ENCODE measurements at regions not wholly inside any gene's neighbourhood (a gene's known extent, or its start where the extent isn't known, plus 50 kb on each side); places are given as distances from the start of the nearest gene placed in this dataset.
A peak's percentile ranks its signal among the peaks of the same experiment; 100 is the strongest.

DNA sequence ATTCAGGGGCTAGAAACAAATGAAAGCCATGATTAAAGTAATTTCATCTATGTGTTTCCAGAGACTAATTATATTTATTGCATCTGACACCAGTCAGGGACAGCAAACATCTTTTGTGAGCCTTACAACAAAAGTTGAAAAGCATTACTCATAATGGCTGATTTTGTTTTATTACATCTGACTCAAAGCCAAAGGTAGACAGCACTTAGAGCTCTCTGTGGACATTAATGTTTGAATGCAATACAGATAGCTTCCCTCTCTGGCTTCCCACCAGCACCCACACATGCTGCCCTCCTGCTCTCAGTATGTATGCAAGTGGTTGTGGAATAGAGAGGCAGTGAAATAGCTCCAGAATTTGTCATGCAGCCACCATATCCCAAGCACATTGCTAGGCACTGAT lies 198.7 kb downstream of the SETD4 start:
- TF ChIP-seq, protein P1, sequence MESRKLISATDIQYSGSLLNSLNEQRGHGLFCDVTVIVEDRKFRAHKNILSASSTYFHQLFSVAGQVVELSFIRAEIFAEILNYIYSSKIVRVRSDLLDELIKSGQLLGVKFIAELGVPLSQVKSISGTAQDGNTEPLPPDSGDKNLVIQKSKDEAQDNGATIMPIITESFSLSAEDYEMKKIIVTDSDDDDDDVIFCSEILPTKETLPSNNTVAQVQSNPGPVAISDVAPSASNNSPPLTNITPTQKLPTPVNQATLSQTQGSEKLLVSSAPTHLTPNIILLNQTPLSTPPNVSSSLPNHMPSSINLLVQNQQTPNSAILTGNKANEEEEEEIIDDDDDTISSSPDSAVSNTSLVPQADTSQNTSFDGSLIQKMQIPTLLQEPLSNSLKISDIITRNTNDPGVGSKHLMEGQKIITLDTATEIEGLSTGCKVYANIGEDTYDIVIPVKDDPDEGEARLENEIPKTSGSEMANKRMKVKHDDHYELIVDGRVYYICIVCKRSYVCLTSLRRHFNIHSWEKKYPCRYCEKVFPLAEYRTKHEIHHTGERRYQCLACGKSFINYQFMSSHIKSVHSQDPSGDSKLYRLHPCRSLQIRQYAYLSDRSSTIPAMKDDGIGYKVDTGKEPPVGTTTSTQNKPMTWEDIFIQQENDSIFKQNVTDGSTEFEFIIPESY (IDR thresholded peaks at IDR 0.05; ENCODE audit: borderline replicate concordance, low read depth), result no peak
- TF ChIP-seq, protein P2, sequence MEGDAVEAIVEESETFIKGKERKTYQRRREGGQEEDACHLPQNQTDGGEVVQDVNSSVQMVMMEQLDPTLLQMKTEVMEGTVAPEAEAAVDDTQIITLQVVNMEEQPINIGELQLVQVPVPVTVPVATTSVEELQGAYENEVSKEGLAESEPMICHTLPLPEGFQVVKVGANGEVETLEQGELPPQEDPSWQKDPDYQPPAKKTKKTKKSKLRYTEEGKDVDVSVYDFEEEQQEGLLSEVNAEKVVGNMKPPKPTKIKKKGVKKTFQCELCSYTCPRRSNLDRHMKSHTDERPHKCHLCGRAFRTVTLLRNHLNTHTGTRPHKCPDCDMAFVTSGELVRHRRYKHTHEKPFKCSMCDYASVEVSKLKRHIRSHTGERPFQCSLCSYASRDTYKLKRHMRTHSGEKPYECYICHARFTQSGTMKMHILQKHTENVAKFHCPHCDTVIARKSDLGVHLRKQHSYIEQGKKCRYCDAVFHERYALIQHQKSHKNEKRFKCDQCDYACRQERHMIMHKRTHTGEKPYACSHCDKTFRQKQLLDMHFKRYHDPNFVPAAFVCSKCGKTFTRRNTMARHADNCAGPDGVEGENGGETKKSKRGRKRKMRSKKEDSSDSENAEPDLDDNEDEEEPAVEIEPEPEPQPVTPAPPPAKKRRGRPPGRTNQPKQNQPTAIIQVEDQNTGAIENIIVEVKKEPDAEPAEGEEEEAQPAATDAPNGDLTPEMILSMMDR (IDR thresholded peaks at IDR 0.05), result no peak
- TF ChIP-seq JUND (IDR thresholded peaks at IDR 0.05), result no peak
- TF ChIP-seq, protein P3, sequence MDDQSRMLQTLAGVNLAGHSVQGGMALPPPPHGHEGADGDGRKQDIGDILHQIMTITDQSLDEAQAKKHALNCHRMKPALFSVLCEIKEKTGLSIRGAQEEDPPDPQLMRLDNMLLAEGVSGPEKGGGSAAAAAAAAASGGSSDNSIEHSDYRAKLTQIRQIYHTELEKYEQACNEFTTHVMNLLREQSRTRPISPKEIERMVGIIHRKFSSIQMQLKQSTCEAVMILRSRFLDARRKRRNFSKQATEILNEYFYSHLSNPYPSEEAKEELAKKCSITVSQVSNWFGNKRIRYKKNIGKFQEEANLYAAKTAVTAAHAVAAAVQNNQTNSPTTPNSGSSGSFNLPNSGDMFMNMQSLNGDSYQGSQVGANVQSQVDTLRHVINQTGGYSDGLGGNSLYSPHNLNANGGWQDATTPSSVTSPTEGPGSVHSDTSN (IDR thresholded peaks at IDR 0.05), result peak; percentile 38; the same call in 1 of the 2 replicates
- no peak for TF ChIP-seq MXI1 (IDR thresholded peaks at IDR 0.05; ENCODE audit: low read depth, low read length)
- no peak for TF ChIP-seq TAF1 (IDR thresholded peaks at IDR 0.05; ENCODE audit: borderline replicate concordance, low read depth, low read length)
- TF ChIP-seq, protein P4, sequence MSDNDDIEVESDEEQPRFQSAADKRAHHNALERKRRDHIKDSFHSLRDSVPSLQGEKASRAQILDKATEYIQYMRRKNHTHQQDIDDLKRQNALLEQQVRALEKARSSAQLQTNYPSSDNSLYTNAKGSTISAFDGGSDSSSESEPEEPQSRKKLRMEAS (IDR thresholded peaks at IDR 0.05; ENCODE audit: low read depth), result no peak

All from SK-N-SH (cell line).